SK-N-SH treated with all-trans-retinoic acid at 6 μM for 48 hours (cell line): ENCODE measurements at regions not wholly inside any gene's neighbourhood (a gene's known extent, or its start where the extent isn't known, plus 50 kb on each side); places are given as distances from the start of the nearest gene placed in this dataset.

ENCODE experiments used
- ARNTL ChIP-seq: fragments of 450-650 bp; formaldehyde crosslinking; IDR thresholded peaks from 2 replicates; pipeline ENCODE4 v1.5.0; 2020; ENCODE audit warnings: low read depth, mild to moderate bottlenecking, moderate library complexity, borderline replicate concordance
- ESRRG ChIP-seq: fragments of 250-450 bp; sonication (Bioruptor Pico); IDR thresholded peaks from 2 replicates; pipeline ENCODE4 v1.6.1; 2021; ENCODE audit warnings: mild to moderate bottlenecking
- GLIS3 ChIP-seq: fragments of 250-450 bp; sonication (Bioruptor Pico); IDR thresholded peaks from 2 replicates; pipeline ENCODE4 v1.5.0; 2020; ENCODE audit warnings: mild to moderate bottlenecking, moderate library complexity
- PATZ1 ChIP-seq: fragments of 250-450 bp; sonication (Bioruptor Pico); IDR thresholded peaks from 2 replicates; pipeline ENCODE4 v1.8.0; 2020; ENCODE audit warnings: mild to moderate bottlenecking, moderate library complexity, borderline replicate concordance
- PPARA ChIP-seq: fragments of 250-450 bp; sonication (Bioruptor Pico); IDR thresholded peaks from 2 replicates; pipeline ENCODE4 v1.5.0; 2020; ENCODE audit warnings: mild to moderate bottlenecking, borderline replicate concordance
- SNAI2 ChIP-seq: fragments of 250-450 bp; sonication (Bioruptor Pico); IDR thresholded peaks from 2 replicates; pipeline ENCODE4 v1.5.0; 2020; ENCODE audit warnings: mild to moderate bottlenecking, moderate library complexity
- TCF4 ChIP-seq: fragments of 250-450 bp; sonication (Bioruptor Pico); IDR thresholded peaks from 2 replicates; pipeline ENCODE4 v1.8.0; 2021; ENCODE audit warnings: mild to moderate bottlenecking, moderate library complexity, borderline replicate concordance
- ZC3H10 ChIP-seq: fragments of 250-450 bp; sonication (Bioruptor Pico); IDR thresholded peaks from 2 replicates; pipeline ENCODE4 v1.5.1; 2021; ENCODE audit warnings: mild to moderate bottlenecking, moderate library complexity
- ZFP3 ChIP-seq: fragments of 250-450 bp; sonication (Bioruptor Pico); IDR thresholded peaks from 2 replicates; pipeline ENCODE4 v1.5.0; 2020; ENCODE audit warnings: mild to moderate bottlenecking, moderate library complexity
- ZNF565 ChIP-seq: fragments of 450-650 bp; formaldehyde crosslinking; conservative IDR thresholded peaks from 2 replicates; pipeline ENCODE4 v1.5.0; 2020; ENCODE audit warnings: low read depth, mild to moderate bottlenecking, moderate library complexity
- TF ChIP-seq, protein P1 (sequence below): fragments of 250-450 bp; sonication (Bioruptor Pico); IDR thresholded peaks from 2 replicates; pipeline ENCODE4 v1.5.1; 2020; ENCODE audit warnings: low read depth, mild to moderate bottlenecking, moderate library complexity

DNA sequence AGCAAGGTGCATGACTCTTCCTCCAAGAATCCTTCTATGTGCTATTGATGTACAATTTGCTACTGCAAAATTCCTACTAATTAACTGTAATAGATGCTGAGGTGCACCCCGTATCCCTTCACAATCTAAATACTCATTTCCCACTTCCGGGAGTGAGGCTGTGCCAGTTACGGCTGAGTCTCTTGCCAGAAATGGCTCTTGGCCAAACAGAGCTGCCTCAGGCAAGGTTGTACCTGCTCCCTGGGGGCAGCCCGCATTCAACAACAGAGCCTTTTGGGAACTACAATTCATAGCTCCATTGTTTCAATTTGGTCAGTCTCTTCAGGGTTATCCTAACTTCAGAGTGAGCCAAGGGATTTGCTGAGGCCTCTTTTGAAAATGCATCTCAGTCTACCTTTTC lies 789.8 kb upstream of the MAP3K7 start:
- TF ChIP-seq ZC3H10 (no peak), ZFP3 (CRISPR knock-in tag) (no peak), PATZ1 (CRISPR knock-in tag) (no peak), ESRRG (CRISPR knock-in tag) (no peak), GLIS3 (CRISPR knock-in tag) (no peak), ARNTL (CRISPR knock-in tag) (no peak), TCF4 (CRISPR knock-in tag) (no peak), SNAI2 (CRISPR knock-in tag) (no peak), ZNF565 (CRISPR knock-in tag) (no peak), PPARA (CRISPR knock-in tag) (no peak)
- TF ChIP-seq, protein P1, sequence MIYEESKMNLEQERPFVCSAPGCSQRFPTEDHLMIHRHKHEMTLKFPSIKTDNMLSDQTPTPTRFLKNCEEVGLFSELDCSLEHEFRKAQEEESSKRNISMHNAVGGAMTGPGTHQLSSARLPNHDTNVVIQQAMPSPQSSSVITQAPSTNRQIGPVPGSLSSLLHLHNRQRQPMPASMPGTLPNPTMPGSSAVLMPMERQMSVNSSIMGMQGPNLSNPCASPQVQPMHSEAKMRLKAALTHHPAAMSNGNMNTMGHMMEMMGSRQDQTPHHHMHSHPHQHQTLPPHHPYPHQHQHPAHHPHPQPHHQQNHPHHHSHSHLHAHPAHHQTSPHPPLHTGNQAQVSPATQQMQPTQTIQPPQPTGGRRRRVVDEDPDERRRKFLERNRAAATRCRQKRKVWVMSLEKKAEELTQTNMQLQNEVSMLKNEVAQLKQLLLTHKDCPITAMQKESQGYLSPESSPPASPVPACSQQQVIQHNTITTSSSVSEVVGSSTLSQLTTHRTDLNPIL = no peak
